Muscle of back (tissue), 3 donors: ENCODE measurements at regions not wholly inside any gene's neighbourhood (a gene's known extent, or its start where the extent isn't known, plus 50 kb on each side); places are given as distances from the start of the nearest gene placed in this dataset.

Experiments
- DNase-seq, 3 donors: peaks; one replicate each; pipeline versions ENCODE4 v3.0.0 to v3.0.0-alpha.2; 2013

GRCh38 chr18:7415081-7415894 is 151.8 kb upstream of the PTPRM start:
- no peak for DNase-seq

GRCh38 chr18:7417727-7418126 is 149.4 kb upstream of the PTPRM start:
- DNase-seq = peak in 1 of 3 donors; percentile 22

GRCh38 chr18:7429831-7430230 is 137.3 kb upstream of the PTPRM start:
- no peak for DNase-seq

- no peak for DNase-seq
Measured at GRCh38 chr18:7436166-7436565, 130.9 kb upstream of the PTPRM start.

DNA sequence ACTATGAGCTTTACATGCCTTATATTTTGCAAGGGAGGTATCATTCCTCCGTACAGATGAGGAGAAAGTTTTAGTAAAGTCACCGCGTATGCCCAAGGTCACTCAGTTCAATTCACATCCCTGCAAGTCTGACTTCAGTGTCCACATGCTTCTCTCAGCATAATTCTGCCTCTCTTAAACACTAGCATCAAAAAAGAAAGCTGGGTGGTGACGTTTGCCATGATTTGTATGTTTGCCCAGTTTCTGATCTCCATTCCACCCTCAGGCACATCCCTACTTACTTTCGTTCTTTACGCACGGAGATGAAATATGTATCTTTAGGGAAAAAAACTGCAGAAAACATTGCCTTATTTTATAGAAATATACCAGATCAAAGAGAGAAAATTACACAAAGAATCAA is 129.2 kb upstream of the PTPRM start:
- no peak for DNase-seq

GRCh38 chr18:7438646-7439045 is 128.5 kb upstream of the PTPRM start:
- DNase-seq = no peak

DNA sequence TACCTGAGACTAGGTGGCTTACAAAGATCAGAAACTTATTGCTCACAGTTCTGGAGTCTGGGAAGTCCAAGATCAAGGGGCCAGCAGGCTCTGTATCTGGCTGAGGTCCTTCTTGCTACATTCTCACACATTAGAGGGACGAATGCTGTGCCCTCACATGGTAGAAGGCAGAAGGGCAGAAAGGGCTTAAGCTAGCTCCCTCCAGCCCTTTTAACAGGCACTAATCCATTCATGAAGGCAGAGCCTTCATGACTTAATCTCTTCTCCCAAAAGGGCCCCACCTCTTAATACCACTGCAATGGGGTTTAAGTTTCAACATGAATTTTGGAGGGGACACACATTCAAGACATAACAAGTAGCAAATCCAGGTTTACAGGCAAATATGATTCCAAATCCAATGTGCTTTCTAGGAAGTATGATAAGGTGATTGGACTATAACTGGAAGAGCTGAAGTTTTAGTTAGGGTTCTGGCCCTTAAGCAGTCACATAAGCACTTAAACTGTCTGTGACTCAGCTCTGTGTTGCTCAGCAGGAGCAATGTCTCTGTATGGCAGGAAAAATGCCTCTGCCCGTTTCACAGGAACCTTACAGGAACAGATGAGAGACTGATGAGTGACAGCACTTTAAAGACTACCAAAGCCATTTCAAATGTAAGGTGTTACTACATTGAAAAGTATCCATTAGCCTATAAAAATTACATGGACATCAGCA is 119.6 kb upstream of the PTPRM start:
- no peak for DNase-seq

- peak in 1 of 3 donors; percentile 21 for DNase-seq
Measured at GRCh38 chr18:7452331-7452730, 114.8 kb upstream of the PTPRM start.

GRCh38 chr18:7454429-7454828 is 112.7 kb upstream of the PTPRM start:
- no peak for DNase-seq

- no peak for DNase-seq
Measured at GRCh38 chr18:7456376-7456775, 110.7 kb upstream of the PTPRM start.

- no peak for DNase-seq
Measured at GRCh38 chr18:7457262-7457661, 109.9 kb upstream of the PTPRM start.

GRCh38 chr18:7458884-7459283 is 108.2 kb upstream of the PTPRM start:
- no peak for DNase-seq

DNA sequence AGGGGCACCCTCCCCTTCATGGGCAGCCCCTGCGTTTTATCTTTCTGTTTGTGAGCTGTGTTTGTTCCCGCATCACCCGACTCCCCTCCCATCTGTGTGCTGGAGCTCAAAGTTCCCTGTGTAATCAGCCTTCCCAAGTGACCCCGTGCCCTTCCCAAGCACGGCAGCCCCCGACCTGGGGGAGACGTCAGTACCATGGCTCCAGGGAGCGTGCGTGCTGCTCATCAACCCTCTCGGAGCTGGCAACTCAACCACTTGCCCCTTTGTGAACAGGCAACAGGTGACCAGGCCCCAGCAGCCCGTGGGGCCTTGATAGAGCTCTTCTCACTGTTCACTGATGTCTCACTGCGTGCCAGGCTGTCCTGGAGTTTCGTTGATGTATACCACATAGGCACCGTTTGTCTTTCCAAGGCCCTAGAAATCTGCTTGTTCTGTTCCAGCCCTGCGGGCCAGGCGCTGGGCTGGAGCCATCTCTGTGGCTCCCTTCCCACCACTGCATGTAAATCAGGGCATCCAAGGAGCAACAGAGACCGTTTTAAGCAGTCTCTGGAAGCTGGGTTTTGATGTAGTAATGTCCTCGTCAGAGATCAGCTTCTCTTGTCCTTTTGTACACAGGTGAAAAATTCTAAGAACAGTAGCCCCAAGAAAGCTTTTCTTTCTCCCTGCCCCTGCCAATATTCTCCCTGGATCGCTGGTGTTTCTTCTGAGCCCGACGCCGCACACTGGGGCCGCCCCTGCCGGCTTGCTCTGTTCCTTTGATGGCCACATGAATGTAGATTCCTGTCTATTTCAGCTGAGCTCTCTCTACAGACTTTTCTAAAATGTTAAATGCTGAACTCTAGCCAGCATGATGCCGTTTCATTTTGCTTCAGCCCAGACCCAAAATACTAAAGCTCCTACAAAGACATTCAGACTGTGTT is 107.0 kb upstream of the PTPRM start:
- DNase-seq = peak in 2 of 3 donors; percentile 27 to 54

DNA sequence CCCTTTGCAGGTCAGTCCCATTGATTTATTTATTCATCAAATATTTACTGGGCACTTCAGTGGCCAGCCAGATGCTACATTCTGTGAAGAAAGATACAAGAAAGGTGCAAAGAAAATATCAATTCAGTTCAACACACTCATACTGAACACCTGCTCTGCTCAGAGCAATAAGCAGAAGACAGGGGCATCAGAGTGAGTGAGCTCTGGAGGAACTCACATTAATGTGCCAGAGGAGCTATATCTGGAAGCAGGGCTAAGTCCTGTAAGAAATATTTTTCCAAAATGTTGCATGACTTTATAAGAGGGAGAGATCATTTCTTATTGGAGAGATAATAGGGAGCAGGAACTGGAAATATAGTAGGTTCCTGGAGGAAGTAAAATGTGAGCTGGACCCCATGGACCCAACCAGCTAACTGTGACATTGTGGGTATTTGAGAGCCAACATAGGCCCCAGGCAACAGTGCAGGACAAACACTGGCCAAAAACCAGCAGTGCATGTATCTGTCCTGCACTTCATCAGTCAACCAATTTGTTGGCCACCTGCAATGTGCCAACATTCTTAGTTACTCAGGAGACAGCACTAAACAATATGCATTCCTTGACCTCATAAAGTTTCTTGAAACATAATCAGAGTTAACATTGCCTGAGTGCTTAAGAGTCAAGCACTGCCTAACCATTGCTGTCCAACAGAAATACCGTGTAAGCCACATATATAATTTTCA is 102.7 kb upstream of the PTPRM start:
- no peak for DNase-seq

GRCh38 chr18:7466190-7466589 is 100.9 kb upstream of the PTPRM start:
- no peak for DNase-seq

DNA sequence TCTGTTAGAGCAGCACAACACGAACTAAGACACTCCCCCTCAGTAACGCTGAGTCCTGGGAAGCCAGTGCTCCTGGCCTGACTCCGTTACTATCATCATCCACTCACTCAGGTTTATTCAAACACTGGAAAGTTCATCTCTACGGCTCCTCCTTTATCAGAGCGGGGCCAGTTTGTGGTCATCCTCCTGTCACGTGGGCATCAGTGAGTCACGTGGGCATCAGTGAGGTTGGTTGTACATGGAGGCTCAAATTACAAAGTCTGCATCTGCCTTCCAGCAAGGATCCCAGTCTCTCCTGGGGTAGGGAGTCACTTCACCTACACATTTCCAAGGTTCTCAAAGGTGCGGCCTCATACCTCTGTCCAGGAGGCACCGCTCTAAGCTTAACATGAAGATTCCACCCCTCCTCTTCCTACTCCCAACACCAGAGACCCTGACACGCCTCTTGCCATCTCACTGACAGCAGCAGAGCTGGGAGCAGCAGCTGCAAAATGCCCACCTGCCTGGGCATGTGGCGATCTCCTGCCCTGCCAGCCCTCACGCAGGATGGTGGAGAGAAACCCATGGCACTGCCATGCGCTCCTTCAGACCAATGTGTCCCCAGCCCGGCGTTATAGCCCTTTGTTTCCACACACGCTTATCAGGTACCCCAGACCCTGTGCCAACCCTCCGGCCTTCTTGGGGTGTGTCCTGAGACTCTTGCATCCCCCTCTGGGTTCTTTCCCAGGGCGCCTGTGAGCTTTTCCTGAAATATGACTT is 99.2 kb upstream of the PTPRM start:
- DNase-seq = no peak

- no peak for DNase-seq
Measured at GRCh38 chr18:7470101-7470500, 97.0 kb upstream of the PTPRM start.

- no peak for DNase-seq
Measured at GRCh38 chr18:7470503-7470902, 96.6 kb upstream of the PTPRM start.

DNA sequence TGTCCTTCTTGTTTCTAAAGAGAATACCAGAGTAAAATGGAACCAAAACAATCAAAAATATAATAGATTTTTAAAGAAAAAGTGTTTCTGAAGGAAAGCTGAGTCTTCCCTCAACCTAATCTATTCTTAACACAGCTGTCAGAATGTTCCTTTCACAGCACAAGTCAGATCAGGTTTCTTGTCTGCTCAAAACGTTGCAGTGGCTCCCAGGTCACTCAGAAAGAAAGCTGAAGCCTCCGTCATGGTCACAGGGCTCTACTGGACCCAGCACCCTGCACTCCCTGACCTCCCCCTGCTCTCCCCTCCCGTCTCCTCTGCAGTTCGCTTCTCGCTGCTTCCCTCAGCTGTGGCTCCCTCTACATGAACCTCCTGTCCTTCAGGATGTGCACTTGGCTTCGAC is 90.7 kb upstream of the PTPRM start:
- no peak for DNase-seq

GRCh38 chr18:7479756-7480155 is 87.4 kb upstream of the PTPRM start:
- DNase-seq = no peak

- no peak for DNase-seq
Measured at GRCh38 chr18:7480879-7481278, 86.2 kb upstream of the PTPRM start.
